Esophagus muscularis mucosa (tissue), 4 donors: ENCODE measurements at regions not wholly inside any gene's neighbourhood (a gene's known extent, or its start where the extent isn't known, plus 50 kb on each side); places are given as distances from the start of the nearest gene placed in this dataset.

Source experiments
- DNase-seq: peaks from one replicate; pipeline ENCODE4 v3.0.0-alpha.2; 2017; ENCODE audit errors: extremely low spot score
- H3K27ac ChIP-seq, 4 donors: fragments of 200-600 bp; sonication (generic); replicated peaks in 1 of 4; 1 replicate in 3 of 4; 2 replicates in 1 of 4; pipeline ENCODE4 v1.5.1; 2016 to 2019; ENCODE audit warnings: mild to moderate bottlenecking in 1 of 4
- H3K27me3 ChIP-seq, 4 donors: fragments of 200-600 bp; sonication (generic); one replicate each; pipeline versions ENCODE4 v1.5.1 to v1.6.0; 2016 to 2019
- H3K36me3 ChIP-seq, 4 donors: fragments of 200-600 bp; sonication (generic); one replicate each; pipeline ENCODE4 v1.5.1; 2016 to 2019
- H3K4me1 ChIP-seq, 4 donors: fragments of 200-600 bp; sonication (generic); one replicate each; pipeline ENCODE4 v1.5.1; 2016 to 2019
- H3K4me3 ChIP-seq, 4 donors: fragments of 200-600 bp; sonication (generic); 1 replicate in 2 of 4; 2 replicates in 2 of 4; pipeline ENCODE4 v1.5.1; 2016 to 2019; ENCODE audit warnings: mild to moderate bottlenecking in 4 of 4, moderate library complexity in 1 of 4
- H3K9me3 ChIP-seq, 4 donors: fragments of 200-600 bp; sonication (generic); 1 replicate in 3 of 4; 2 replicates in 1 of 4; pipeline ENCODE4 v1.5.1; 2016 to 2019
- EP300 ChIP-seq: sonication (generic); formaldehyde crosslinking; IDR thresholded peaks from one replicate; pipeline ENCODE4 v1.6.1; 2017; ENCODE audit warnings: antibody characterized with exemption
- POLR2A ChIP-seq: fragments of 450-650 bp; IDR thresholded peaks from one replicate; pipeline ENCODE4 v1.6.1; 2017; ENCODE audit warnings: antibody characterized with exemption, moderate library complexity, mild to moderate bottlenecking, low read depth
- POLR2AphosphoS5 ChIP-seq, 2 donors: sonication (generic); formaldehyde crosslinking; IDR thresholded peaks; one replicate each; pipeline ENCODE4 v1.6.1; 2017; ENCODE audit warnings: antibody characterized with exemption in 2 of 2
- WGBS: methylation state at CpG from one replicate; pipeline ENCODE4 v1.1.5; 2018; 5-methylcytosine and 5-hydroxymethylcytosine counted together
- intact Hi-C: fragments of 100-400 bp; cut with DNase I; formaldehyde crosslinking; loops from one replicate; pipeline ENCODE4 v1.15.1; 2023
- TF ChIP-seq, protein P1 (sequence below), 3 experiments: fragments of 200-600 bp in 2 of 3; fragments of 450-650 bp in 1 of 3; sonication (generic) in 2 of 3; IDR thresholded peaks; one replicate each; pipeline ENCODE4 v1.5.1; 2017 to 2019; ENCODE audit warnings: antibody characterized with exemption in 3 of 3, mild to moderate bottlenecking in 2 of 3, moderate library complexity in 1 of 3

DNA sequence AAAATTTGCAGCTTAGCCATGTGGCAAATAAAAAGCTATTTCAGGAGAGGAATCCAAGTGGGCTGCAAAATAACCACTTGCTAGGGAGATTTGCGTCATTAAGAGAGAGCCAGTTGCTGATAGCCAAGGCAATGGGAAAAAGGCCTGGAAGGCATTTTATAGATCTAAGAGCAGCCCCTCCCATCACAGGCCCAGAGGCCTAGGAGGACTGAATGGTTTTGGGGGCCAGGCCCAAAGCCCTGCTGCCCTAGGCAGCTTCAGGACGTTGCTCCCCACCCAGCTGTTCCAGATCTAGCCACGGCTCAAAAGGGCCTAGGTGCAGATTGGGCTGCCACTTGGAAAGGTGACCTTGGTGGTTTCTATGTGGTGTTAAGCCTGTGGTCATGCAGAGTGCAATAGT lies 169.0 kb downstream of the AASDHPPT start:
- intact Hi-C loops = no loop called here
- H3K4me1 ChIP-seq = no peaks in the 10 kb centered on the region
- H3K4me3 ChIP-seq = no peak overlapping the region
- no peaks in the 10 kb centered on the region for H3K27me3 ChIP-seq
- peaks cover 0 to 9% (median 4%) of the 10 kb centered on the region in 4 donors for H3K9me3 ChIP-seq
- 89% methylated on average over 2 of the region's 3 CpGs for WGBS
- no peak overlapping the region for H3K27ac ChIP-seq
- no peaks in the 10 kb centered on the region for H3K36me3 ChIP-seq
- no peak for DNase-seq
- TF ChIP-seq, protein P1, sequence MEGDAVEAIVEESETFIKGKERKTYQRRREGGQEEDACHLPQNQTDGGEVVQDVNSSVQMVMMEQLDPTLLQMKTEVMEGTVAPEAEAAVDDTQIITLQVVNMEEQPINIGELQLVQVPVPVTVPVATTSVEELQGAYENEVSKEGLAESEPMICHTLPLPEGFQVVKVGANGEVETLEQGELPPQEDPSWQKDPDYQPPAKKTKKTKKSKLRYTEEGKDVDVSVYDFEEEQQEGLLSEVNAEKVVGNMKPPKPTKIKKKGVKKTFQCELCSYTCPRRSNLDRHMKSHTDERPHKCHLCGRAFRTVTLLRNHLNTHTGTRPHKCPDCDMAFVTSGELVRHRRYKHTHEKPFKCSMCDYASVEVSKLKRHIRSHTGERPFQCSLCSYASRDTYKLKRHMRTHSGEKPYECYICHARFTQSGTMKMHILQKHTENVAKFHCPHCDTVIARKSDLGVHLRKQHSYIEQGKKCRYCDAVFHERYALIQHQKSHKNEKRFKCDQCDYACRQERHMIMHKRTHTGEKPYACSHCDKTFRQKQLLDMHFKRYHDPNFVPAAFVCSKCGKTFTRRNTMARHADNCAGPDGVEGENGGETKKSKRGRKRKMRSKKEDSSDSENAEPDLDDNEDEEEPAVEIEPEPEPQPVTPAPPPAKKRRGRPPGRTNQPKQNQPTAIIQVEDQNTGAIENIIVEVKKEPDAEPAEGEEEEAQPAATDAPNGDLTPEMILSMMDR (IDR thresholded peaks at IDR 0.05) = no peak
- TF ChIP-seq EP300 = no peak
- no peak for TF ChIP-seq POLR2A
- no peak for TF ChIP-seq POLR2AphosphoS5 (IDR thresholded peaks at IDR 0.05)

DNA sequence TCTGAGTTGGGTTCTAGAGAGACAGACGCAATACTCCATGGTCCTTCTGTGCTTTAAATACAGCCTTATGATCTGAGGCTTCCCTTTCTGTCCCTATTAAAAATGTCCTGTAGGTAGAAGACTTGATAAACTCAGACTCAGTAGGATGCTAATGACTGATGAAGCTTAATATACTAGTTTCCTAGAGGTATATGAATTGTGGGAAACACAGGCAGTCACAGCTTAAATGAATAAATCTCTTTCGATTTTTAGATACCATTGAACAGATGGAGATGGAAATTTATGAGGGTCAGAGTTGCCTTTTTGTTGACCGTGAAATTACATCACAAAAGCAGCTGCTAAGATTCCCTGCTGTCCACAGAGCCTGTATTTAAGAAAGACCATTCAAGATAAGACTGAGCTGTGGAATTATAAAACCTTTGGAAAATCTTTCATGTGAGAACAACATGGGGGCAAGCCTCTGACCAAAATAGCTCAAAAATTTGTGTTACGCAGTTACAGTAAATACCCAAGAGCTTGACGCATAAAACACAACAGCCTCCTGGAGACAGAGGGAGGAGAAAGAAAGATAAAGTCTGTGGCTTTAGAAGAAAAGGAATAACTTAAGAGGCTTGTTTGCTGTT lies 172.3 kb downstream of the AASDHPPT start:
- no peaks in the 10 kb centered on the region for H3K36me3 ChIP-seq
- intact Hi-C loops = no loop called here
- no peaks in the 10 kb centered on the region for H3K4me1 ChIP-seq
- peaks cover 0 to 9% (median 4%) of the 10 kb centered on the region in 4 donors for H3K9me3 ChIP-seq
- H3K27me3 ChIP-seq = no peaks in the 10 kb centered on the region
- 77% methylated on average over 5 of the region's 5 CpGs for WGBS
- no peak for DNase-seq
- TF ChIP-seq POLR2AphosphoS5 (IDR thresholded peaks at IDR 0.05) (no peak), POLR2A (no peak), EP300 (no peak)
- TF ChIP-seq, protein P1 (IDR thresholded peaks at IDR 0.05) = no peak
- no peak overlapping the region for H3K27ac ChIP-seq
- no peak overlapping the region for H3K4me3 ChIP-seq

DNA sequence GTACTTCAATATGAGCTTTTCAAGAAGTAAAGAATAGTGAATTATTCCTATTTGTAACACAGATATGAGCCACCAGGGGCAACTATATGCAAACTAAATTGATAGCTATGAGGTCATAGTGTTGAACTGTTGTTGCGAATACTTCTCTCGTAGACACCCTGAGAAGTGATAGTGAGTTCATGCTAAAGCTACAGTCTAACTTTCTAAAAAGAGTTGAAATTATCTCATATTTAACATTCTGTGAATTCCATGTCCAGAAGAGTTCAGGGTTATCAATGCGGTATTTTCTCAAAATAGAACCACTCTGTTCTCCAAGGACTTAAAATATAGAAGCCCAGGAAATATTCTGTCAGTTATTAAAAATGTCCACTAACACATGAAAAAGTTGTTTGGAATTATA lies 185.4 kb downstream of the AASDHPPT start:
- no peak overlapping the region for H3K27ac ChIP-seq
- intact Hi-C loops = no loop called here
- H3K4me1 ChIP-seq = no peaks in the 10 kb centered on the region
- no peaks in the 10 kb centered on the region for H3K27me3 ChIP-seq
- DNase-seq = no peak
- 81% methylated on average over 3 of the region's 3 CpGs for WGBS
- TF ChIP-seq POLR2AphosphoS5 (IDR thresholded peaks at IDR 0.05) (no peak), POLR2A (no peak), EP300 (no peak)
- TF ChIP-seq, protein P1 (IDR thresholded peaks at IDR 0.05) = no peak
- no peaks in the 10 kb centered on the region for H3K9me3 ChIP-seq
- no peaks in the 10 kb centered on the region for H3K36me3 ChIP-seq
- H3K4me3 ChIP-seq = no peak overlapping the region

DNA sequence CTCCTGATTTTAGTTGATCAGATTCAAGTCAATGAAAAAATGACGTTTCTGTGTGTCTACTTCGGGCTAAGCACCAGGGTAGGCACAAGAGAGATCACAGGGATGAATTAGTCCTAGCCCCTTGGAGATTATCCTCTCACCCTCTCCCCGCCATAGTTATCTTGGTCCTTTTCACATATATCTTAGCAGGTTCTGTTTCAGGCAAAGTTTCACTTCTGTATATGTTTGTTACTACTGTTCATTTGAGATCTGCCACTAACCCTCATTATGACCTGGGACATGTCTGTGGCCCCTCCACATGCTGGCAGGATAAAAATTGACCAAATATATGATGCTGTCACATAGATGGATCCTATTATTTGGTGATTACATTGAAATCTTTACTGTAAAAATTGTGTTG lies 186.1 kb downstream of the AASDHPPT start:
- no peak for DNase-seq
- Histone ChIP-seq H3K27ac (no peak overlapping the region), H3K27me3 (no peaks in the 10 kb centered on the region), H3K36me3 (no peaks in the 10 kb centered on the region), H3K4me1 (no peaks in the 10 kb centered on the region), H3K9me3 (no peaks in the 10 kb centered on the region), H3K4me3 (no peak overlapping the region)
- TF ChIP-seq POLR2A (no peak), EP300 (no peak)
- TF ChIP-seq, protein P1 (IDR thresholded peaks at IDR 0.05) = no peak
- intact Hi-C loops = no loop called here
- WGBS = 84% methylated on average over 3 of the region's 3 CpGs

DNA sequence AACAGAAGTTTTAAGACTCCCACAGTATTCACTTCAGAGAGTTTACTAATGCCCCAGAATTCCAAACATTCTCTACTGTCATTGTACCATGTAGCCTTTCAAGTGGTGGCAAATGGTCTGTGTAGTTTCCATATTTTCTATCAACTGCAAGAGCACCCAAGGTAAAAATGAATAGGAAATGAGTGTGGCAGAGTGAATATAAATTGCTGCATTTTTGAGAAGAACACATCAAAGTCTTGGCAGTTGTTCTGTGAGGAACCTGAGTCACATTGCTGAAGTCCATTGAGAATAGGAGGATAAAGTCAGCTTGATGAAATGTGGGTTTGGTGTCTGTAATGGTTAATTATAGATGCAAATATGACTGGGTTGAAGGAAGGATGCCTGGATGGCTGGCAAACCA lies 193.6 kb downstream of the AASDHPPT start:
- intact Hi-C loops = no loop called here
- TF ChIP-seq EP300 = no peak
- TF ChIP-seq, protein P1 (IDR thresholded peaks at IDR 0.05) = no peak
- no peak for TF ChIP-seq POLR2AphosphoS5 (IDR thresholded peaks at IDR 0.05)
- no peak for TF ChIP-seq POLR2A
- H3K4me1 ChIP-seq = no peaks in the 10 kb centered on the region
- no peak for DNase-seq
- H3K36me3 ChIP-seq = no peaks in the 10 kb centered on the region
- H3K4me3 ChIP-seq = no peak overlapping the region
- H3K27ac ChIP-seq = no peak overlapping the region
- no peaks in the 10 kb centered on the region for H3K27me3 ChIP-seq
- no peaks in the 10 kb centered on the region for H3K9me3 ChIP-seq
